Spleen (tissue), 7 donors: ENCODE measurements at regions not wholly inside any gene's neighbourhood (a gene's known extent, or its start where the extent isn't known, plus 50 kb on each side); places are given as distances from the start of the nearest gene placed in this dataset.
"Not testable (repeated sequence)": the region's sequence is repeated elsewhere in the genome, so short reads cannot be mapped to it uniquely, and the experiment has no call there.

ENCODE experiments used
- POLR2AphosphoS5 ChIP-seq, 3 donors: sonication (generic); formaldehyde crosslinking; IDR thresholded peaks; one replicate each; pipeline ENCODE4 v1.5.1; 2017; ENCODE audit warnings: antibody characterized with exemption in 3 of 3
- TF ChIP-seq, protein P1 (sequence below), 11 experiments: fragments of 200-600 bp in 7 of 11; fragments of 450-650 bp in 4 of 11; sonication (generic) in 4 of 11; IDR thresholded peaks in 8 of 11; conservative IDR thresholded peaks in 3 of 11; 1 replicate in 7 of 11; 2 replicates in 4 of 11; pipeline versions ENCODE4 v1.4.0 to v1.8.0; 2016 to 2021; ENCODE audit warnings: antibody characterized with exemption in 11 of 11, inconsistent platforms in 4 of 11, mild to moderate bottlenecking in 1 of 11
- donor health status: DM: no; HTN: no; CAD: no; lungs with moderate emphysema.
- donor health status: DM: no; HTN: no; CAD: no.
- donor health status: DM: no; HTN: no; CAD: no.

DNA sequence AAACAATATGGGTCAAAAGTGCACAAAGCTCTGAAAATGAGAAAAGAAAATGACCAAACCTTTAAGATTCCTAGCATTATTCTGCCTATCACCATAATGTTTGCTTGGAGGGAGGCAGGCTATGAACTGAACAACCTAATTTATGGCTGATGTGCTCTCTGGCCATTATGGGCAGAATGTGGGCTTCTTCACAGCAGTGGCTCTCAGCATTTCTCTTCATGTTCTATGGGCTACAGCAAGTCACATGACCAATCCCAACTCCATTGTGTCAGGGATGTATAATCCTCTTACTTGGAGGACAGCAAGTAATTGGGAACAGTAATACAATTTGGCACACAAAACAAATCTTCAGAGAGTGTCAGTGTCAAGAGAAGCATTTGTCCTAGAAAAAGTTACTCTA lies 90.3 kb upstream of the ZNF658 start:
- TF ChIP-seq POLR2AphosphoS5 (IDR thresholded peaks at IDR 0.05), result not testable (repeated sequence)
- TF ChIP-seq, protein P1, sequence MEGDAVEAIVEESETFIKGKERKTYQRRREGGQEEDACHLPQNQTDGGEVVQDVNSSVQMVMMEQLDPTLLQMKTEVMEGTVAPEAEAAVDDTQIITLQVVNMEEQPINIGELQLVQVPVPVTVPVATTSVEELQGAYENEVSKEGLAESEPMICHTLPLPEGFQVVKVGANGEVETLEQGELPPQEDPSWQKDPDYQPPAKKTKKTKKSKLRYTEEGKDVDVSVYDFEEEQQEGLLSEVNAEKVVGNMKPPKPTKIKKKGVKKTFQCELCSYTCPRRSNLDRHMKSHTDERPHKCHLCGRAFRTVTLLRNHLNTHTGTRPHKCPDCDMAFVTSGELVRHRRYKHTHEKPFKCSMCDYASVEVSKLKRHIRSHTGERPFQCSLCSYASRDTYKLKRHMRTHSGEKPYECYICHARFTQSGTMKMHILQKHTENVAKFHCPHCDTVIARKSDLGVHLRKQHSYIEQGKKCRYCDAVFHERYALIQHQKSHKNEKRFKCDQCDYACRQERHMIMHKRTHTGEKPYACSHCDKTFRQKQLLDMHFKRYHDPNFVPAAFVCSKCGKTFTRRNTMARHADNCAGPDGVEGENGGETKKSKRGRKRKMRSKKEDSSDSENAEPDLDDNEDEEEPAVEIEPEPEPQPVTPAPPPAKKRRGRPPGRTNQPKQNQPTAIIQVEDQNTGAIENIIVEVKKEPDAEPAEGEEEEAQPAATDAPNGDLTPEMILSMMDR (IDR thresholded peaks at IDR 0.05 in 8 of 11, conservative IDR thresholded peaks at IDR 0.05 in 3 of 11), result not testable (repeated sequence)
